MM.1S (cell line): ENCODE measurements at regions not wholly inside any gene's neighbourhood (a gene's known extent, or its start where the extent isn't known, plus 50 kb on each side); places are given as distances from the start of the nearest gene placed in this dataset.

ENCODE experiments used
- EZH2 ChIP-seq: fragments of 300-600 bp; sonication (generic); optimal IDR thresholded peaks from 2 replicates; pipeline ENCODE3; 2017; ENCODE audit warnings: low read depth, mild to moderate bottlenecking, antibody characterized with exemption, low read length, mixed read lengths
- TF ChIP-seq, protein P1 (sequence below): fragments of 300-600 bp; sonication (generic); IDR thresholded peaks from 2 replicates; pipeline ENCODE4 v1.5.1; 2016; ENCODE audit warnings: antibody characterized with exemption, low read length, mixed read lengths

DNA sequence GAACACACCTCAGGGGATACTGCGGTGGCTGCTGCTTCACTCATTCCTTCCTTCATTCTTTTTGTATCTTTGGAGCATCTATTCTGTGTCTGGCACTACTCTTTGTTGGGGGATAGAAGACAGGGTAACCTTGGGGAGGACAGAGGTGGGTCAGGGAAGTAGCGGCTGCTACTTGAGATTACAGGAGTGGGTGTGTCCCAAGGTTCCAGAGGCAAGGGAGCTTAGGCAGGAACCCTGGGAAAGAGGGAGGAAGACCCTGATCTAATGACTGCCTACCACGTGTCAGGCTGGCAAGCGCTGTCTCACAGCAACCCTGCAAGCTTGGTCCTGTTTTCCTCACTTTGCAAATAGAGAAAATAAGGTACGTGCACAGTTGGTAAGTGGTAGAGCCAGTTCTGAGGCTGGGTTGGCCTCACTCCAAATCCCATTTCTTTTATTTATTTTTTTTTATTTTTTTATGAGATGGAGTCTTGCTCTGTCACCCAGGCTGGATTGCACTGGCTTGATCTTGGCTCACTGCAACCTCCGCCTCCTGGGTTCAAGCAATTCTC lies 985.9 kb upstream of the ZNF722 start:
- TF ChIP-seq EZH2 = no peak
- TF ChIP-seq, protein P1, sequence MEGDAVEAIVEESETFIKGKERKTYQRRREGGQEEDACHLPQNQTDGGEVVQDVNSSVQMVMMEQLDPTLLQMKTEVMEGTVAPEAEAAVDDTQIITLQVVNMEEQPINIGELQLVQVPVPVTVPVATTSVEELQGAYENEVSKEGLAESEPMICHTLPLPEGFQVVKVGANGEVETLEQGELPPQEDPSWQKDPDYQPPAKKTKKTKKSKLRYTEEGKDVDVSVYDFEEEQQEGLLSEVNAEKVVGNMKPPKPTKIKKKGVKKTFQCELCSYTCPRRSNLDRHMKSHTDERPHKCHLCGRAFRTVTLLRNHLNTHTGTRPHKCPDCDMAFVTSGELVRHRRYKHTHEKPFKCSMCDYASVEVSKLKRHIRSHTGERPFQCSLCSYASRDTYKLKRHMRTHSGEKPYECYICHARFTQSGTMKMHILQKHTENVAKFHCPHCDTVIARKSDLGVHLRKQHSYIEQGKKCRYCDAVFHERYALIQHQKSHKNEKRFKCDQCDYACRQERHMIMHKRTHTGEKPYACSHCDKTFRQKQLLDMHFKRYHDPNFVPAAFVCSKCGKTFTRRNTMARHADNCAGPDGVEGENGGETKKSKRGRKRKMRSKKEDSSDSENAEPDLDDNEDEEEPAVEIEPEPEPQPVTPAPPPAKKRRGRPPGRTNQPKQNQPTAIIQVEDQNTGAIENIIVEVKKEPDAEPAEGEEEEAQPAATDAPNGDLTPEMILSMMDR = no peak
